ENCODE measurements at regions not wholly inside any gene's neighbourhood (a gene's known extent, or its start where the extent isn't known, plus 50 kb on each side); places are given as distances from the start of the nearest gene placed in this dataset.

DNA sequence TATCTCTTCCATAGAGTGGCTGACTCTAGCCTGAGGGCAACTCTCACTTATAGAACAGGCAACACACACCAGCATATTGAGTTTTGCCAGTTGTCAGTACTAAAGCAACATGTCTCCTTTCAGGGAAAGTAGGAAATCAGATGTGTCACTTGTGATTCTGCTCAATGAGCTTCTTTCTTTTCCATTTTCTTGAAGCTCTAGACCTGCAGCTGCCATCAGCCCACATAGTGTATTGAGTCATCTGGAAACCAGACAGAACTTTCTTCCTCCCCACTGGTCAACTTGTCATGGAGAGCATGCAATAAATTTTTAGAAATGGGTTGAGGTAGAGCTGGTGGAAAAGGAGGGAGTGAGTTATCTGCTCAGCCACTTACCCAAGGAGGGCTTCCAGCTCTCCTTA is 209.0 kb upstream of the PLEKHG7 start:
- no peak for DNase-seq (ENCODE audit: low spot score)

DNA sequence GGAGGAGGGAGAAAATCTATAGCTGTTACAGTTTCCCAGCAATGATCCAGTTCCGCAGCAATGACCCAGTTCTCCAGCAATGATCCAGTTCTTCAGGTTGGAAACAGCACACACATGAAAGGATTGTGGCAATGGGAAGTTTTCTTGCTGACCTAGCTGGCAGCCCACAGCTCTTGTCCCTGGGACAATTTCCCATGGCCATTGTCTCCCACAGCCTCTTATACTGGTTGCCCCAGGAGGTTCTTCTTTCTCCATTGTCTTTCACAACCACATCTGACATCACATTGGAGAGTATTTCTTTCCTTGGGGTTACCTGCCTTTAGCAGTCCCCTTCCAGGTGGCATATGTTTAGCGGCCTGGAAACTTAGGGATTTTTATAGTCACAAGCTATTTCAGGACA is 209.8 kb upstream of the PLEKHG7 start:
- no peak for DNase-seq (ENCODE audit: low spot score)

DNA sequence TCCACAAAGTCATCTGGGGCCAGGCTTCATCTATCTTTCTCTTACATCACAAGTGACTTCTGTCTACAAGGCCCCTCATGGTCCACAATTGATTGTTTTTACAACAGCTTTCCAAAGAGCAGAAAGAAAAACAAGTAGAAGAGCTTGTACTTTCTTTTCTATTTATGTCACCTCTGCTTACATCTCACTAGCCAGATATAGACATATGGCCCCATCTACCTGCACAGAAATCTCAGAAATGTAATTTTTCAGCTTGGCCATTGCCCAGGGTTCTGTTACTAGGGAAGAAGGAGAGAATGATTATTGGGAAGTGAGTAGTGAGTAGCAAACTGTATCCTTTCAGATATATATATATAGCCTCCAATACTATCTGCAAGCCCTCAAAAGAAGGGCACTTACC is 210.5 kb upstream of the PLEKHG7 start:
- DNase-seq (ENCODE audit: low spot score), result no peak

DNA sequence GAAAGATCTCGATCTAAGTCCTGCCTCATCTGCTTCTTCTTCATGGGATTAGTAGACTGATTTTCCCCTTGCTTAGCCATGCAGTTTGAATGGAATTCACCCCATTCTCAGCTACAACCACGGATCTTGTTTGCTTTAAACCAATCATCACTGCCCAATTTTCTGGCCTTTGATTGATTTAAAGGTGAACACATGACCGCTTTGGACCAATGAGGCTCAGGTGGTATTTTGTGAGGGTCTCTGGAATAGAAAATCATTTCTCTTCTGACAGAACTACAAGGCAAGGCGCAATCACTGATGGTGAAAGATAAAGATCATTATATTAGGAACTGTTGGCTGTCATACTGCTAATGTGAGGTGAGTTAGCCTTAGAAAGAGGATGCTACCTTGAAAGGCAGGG is 213.0 kb upstream of the PLEKHG7 start:
- DNase-seq (ENCODE audit: low spot score), result no peak

DNA sequence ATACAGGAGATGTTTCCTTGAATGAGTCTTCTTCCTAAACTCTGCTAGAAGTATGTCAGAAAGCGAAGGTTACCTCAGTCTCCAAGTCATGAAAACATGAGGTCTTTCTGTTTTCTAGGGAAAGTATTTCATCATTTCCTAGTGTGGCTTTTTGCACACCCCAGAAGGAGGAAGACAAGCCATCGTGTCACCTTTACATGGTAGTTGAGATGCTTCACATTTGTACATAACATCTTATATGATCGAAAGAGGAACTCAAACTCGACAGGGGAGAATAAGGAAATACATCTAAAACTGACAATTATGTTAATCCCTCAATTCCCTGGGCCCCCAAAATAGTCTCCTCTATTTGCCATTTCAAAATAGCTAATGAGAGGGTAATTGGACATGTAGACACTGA is 214.1 kb upstream of the PLEKHG7 start:
- no peak for DNase-seq (ENCODE audit: low spot score)

DNA sequence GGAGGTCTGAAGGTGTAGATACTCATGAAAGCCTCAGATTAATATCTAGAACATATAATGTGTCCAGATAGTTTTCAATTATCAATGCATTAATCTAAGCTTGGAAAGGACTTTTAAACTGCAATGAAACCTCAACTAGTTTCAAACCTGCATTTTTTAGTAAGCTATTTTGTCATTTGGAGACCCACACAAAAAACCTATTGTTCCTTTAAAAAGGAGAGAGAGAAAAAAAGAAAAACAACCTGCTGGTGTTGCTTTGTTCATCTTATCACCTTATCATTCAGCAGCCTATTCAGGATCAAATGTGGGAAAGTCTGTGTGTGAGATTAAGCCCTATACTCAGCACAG is 215.7 kb upstream of the PLEKHG7 start:
- no peak for DNase-seq (ENCODE audit: low spot score)

DNA sequence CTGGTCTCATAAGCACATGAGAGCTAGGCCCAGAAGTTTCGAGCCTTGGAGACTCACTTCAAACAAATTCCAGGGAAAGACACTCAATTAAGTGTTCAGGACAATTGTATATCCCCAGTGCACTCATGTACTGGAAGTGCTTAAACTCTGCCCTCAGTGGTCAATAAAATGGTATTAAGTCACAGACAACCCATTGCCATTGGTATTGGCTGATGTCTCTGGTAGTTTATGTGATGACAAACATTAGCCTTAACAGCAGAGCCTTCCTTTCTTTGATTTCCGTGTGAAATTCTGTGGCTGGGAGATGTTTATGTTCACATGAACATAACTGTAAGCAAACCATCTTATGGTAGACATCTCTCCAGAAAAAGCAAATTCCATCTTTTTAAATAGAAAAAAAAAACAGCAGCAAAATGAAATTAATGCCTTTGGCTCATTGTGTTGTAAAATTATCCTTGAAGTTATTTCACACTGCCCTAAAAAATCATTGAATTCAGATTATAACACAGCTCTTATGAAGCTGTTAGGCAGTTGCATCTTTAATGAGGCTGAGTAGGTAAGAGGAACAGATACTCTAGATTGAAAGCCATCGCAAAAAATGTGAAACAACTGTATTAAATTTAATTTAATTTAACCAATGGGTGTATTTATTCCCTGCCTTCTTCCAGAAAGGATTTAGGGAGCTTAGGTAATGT is 216.2 kb upstream of the PLEKHG7 start:
- no peak for DNase-seq (ENCODE audit: low spot score)

DNA sequence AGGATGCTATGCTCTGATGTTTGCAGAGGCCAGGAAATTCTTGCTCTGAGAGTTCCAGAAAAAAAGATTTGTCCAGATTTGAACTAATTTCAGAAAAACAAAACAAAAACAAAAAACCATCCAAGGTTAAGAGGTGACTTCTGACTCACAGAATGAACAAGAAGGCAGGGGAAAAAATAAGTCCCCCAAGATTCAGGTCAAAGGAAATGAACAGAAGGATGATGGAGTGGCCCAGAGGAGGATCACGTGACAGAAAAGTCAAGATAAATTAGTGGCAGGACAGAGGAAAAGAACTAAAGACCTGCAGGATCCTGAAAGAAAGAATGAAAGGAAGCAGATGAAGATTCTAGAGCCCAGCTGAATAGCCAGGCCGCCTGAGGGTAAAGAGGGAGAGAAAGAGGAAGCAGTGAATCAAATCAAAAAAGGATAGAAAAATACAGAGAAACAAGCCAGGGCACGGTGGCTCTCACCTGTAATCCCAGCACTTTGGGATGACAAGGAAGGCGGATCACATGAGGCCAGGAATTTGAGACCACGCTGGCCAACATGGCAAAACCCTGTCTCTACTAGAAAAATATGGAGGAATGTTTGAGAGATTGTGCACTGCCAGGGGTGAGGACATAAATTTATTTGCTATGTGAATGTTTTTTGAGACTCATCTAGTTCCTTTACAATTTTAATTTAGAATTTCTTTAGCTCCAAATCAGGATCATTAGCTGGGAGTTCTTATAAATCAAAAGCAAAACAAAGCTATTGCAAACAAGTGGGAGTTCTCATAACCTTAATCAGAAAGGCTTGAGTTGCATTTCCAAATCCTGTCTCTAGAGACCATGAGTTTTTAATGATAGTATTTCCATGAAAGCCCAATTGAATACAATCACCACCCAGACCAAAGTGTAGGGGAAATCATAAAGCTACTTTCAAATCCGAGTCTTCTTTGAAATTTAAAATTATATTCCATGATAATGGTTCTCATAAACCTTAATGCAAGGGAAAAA is 217.1 kb upstream of the PLEKHG7 start:
- DNase-seq (ENCODE audit: low spot score), result no peak

DNA sequence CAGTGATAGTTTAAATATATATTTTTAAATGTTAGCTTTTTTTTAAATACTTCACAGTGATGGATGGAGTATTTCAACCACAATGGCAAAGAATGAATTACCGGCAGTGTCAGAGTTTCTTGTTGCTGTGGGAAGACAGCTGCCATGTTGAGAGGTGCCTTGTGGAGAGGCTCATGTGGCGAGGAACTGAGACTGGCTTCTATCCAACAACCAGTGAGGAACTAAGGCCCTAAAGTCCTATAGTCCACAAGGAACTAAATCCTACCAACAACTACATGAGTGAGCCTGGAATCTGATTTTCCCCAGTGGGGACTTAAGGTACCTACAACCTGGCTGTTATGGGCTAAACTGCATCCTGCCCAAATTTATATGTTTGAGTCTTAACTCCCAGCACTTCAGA is 220.2 kb upstream of the PLEKHG7 start:
- DNase-seq (ENCODE audit: low spot score), result no peak

DNA sequence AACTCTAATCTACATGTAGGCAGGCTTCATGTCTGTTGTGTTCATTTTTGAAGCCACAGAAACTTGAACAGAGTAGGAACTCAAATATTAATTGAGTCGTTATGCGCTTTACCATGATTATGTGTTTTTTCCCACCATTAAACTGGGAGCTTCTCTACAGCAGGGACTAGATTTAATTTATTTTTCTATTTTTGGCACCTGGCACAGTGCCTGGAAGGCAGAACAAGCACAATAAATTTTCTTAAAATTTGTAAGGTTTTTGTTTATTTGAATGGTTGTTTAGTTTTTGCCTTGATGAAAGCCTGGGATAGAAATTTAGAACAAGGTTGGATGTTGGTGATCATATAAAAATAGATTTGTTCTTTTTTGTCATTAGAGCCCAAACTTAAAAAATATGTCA is 221.7 kb upstream of the PLEKHG7 start:
- no peak for DNase-seq (ENCODE audit: low spot score)

DNA sequence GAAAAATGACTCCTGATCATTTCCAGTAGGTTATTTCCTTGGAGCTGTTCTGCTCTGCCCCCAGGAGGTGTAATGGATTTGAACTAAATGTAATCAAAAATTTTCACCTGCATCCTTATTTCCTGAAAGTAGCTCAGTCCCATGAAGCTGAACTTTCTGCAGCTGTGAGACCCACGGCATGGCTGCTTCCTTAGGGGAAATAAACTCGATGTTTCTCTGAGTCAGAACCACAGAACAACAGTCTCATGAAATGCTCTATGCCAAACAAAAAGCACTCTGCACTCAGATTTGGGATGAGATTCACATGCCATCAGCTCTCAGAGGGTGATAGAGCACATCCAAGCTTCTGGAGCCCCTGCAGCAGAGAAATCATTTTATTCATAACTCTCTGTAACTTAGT is 224.1 kb upstream of the PLEKHG7 start:
- no peak for DNase-seq (ENCODE audit: low spot score)

DNA sequence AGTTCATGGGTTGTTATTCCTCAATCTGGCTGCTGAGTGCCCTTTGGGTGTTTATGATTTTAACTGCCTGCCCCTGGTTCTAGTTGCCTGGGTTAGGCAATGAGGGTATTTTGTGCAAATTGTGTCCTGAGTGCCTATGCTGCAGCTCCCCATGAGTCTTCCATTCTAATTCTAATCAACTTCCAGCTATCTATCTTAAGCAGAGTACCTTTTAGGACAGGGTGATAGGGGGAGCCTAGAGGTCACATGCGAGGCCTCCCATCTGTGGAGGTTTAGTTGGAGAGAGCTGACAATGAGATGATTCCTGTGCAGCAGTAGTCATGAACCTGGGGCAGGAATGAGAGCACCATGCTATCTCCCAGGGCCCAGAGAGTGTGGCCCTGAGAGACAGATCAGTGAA is 225.9 kb upstream of the PLEKHG7 start:
- DNase-seq (ENCODE audit: low spot score), result no peak

DNA sequence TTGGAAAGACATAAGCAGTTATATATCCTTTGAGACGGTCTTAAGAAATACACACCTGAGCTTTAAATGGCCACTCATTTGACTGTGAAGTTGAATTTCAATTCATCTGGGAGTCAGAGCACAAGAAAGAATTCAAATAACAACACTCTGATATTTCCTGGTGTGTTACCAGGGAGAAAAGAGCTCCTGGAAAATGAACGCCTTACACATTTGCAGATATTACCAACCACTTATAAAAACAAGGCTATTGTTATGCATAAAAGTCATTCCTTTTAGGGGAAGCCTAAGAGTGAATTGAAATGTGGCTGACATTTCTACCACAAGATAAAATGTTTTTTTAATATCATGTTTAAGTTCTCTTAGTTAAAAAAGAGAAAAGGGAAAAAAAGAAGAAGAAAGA is 229.2 kb upstream of the PLEKHG7 start:
- DNase-seq (ENCODE audit: low spot score), result no peak

DNA sequence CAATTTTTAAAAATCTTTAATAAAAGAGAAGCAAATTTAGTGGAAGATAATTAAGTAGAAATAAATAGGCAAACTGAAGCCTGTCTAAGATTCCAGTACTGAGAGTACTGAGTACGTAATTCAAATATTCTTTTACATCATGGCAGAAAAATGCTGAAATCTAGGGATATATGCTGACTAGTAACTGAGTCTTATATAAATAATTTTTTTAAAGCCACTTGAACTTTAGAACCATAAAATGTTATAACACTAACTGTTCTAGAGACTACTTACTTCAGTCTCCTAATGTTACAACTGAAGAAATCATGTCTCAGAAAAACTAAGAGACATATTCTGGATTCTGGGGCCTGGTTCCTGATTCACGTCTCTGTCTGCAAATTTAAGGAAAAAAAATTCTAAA is 230.6 kb upstream of the PLEKHG7 start:
- DNase-seq (ENCODE audit: low spot score), result no peak

DNA sequence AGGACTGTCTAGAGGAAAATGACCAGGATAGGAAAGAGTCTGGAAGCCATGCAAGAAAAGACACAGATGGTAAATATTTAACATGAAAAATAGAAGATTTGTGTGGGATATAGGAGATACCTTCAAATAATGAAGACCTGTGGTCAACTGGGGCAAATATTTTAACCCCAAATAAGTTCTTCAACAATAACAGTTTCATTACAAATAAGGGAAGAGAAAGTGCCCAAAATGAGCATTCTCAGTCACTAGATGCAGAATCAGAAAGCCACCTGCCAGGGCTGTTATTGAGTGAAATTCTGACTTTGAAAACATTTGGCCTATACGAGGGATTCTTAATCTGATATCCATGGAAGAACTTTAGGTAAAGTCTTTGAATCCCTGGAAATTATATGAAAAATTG is 231.2 kb upstream of the PLEKHG7 start:
- no peak for DNase-seq (ENCODE audit: low spot score)

DNA sequence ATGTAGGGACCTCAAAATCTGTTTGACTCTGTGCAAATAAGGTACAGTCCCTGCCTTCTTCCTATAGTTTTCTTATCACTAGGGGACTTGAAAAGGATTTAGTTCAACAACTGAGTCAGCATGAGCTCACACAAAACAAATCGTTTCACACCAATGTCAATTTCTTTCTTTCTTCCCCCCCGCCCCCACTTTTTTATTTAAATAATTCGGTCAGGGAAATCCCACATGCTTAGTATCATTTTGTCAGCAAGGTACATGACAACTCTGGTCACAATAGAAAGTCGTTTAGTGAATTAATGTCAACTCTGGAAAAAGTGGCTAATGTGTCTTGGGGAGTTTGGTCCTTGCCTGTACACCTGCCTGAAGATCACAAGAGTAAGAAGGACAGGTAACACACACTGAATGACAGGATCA is 232.2 kb upstream of the PLEKHG7 start:
- no peak for DNase-seq (ENCODE audit: low spot score)

DNA sequence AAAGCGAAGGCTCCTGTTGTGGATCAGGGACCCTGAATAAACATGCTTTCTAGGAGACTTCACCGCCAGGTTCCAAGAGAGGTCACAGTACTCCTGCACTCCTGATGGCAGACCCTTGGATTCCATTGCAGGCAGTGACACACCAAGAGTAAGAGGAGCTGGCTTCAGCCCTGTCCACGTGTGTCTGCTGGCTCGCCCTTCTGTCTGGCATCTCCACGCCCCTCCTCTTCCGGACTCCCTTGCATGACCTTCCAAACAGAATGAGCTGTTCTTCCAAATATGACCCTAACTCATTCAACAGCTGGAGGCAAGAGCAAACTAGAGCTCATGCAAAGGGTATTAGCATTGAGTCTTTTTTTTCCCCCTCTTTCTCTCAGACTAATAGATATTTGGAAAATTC is 233.0 kb upstream of the PLEKHG7 start:
- no peak for DNase-seq (ENCODE audit: low spot score)

DNA sequence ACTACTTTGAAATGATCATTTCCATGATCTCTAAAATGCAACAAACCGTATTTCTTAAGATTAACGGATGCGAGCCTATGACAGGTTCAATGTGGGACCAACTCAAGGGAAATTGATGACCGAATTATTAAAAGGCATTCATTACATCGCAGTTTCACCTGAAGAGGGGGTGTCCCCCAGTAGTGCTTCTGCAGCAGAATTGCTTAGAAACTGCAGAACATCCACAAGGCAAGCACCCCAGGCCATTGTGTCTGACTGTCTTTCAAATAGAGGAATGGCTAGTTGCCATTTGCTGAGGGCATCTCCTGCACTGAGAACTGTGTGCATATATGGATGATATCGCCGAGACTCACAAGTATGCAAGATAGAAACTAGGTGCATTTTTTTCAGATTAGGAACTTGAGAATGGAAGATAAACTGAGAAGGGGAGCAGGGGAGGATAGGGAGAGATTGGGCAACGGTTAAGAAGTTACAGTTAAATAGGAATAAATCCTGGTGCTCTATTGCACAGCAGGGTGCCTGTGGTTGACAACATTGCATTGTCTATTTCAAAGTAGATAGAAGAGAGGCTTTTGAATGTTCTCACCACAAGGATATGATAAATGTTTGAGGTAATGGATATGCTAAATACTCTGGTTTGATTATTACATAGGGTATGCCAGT is 234.3 kb upstream of the PLEKHG7 start:
- no peak for DNase-seq (ENCODE audit: low spot score)

DNA sequence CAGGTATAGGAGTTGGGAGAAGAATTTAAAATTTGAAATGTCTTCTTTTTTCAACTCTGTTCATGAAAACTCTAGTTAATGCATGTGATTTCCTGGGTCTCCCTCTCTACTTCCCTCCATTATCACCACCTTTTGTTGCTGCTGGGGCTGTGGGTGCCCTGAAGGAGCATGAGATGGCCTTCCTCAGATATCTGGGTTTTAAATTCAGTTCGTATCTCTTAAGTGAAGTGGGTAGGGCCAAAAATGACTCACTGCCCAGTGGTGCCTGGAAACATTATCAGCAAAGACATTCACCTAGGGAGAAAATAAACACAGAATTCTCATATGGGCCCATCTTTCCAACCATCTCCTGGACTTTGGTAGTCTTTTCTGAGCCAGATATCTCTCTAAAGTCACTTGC is 234.9 kb upstream of the PLEKHG7 start:
- no peak for DNase-seq (ENCODE audit: low spot score)

DNA sequence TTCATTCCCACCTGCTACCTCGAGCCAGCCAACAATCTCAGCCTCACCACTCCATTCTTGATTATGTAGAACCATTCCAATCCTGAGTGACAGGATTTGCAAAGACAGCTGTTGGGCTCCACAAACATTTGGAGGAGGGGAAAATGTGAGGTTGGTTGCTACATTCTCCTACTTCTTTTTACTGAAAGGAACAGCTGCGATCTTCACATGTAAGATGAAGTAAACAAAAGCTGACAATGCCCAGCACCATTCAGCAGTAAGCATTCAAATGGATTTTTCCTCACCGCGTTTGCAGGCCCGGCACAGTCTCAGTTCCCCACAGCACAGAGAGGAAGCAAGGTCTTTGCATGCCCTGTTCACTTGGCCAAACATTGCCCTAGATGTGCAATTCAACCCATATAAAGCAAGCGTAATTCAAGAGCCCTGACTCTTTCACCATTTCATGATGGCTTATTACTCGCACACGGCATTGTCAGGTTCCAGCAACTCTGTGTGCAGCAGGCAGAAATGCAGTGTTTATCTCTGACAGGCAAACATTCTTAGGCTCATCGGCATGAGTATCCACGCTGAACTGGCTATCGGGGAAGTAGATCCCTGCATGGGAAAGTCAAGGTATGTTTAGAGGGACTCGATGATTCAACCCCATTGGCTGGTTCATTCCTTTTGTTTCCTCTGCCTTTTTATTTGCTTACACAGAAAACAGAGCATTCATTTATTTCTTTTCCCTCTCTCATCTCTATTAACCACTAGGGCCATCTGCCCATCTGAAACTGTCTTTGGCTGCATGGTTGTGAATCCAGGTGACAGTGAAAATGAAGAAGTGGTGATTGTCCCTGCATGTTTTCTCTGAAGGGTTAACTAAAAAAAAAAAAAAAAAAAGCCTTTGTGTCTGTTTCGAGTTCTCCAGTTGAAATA is 236.1 kb upstream of the PLEKHG7 start:
- DNase-seq (ENCODE audit: low spot score), result no peak

DNA sequence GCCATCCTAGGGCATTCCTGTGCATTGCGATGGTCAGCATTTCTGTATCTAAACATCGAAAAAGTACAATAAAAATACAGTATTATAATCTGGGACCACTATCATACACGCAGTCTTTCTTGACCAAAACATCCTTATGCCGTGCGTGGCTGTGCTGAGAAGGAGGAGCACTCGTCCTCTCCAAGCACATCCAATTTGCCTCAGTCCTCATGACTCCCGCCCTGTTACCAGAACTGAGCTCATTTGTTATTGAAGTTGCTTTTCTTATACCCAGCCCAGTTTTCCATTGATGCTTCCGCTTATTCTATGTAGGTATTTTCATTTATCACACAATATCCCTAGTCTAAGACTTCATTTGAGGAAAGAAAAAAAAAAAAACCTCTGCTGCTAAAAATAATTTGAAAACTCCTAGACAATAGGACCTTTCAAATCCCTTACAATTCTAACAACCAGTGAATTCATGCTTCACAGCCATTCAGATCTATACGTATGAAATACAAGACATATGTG is 236.9 kb upstream of the PLEKHG7 start:
- no peak for DNase-seq (ENCODE audit: low spot score)

DNA sequence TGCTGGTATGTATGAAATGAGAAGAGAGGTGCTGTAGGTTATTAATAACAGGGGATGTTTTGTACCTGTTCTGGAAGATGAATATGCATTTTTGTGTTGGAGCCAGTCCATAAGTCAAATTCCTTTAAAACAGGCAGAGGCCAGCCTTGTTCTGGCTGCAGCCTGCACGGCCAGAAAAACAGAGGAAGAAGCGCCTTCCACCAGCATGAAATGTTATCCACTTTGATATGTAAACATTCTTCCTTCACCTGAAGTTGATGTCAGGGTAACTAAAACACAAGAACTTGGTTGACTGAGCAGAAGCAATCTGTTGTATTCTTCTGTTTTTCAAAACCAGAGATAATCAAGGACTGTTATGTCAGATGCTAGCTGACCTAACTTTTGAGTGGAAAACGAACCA is 237.9 kb upstream of the PLEKHG7 start:
- DNase-seq (ENCODE audit: low spot score), result no peak
